Activated T-cell treated with anti-CD3 and anti-CD28 coated beads, Interleukin-2, amount 50 U/mL, for 24 hours (primary cell): ENCODE measurements at regions not wholly inside any gene's neighbourhood (a gene's known extent, or its start where the extent isn't known, plus 50 kb on each side); places are given as distances from the start of the nearest gene placed in this dataset.
"Not testable (repeated sequence)": the region's sequence is repeated elsewhere in the genome, so short reads cannot be mapped to it uniquely, and the experiment has no call there.

ENCODE experiments used
- DNase-seq: peaks from one replicate; pipeline ENCODE4 v3.0.0-alpha.2; 2020
- H3K27ac Mint-ChIP-seq: 2 replicates; pipeline ENCODE4 v1.8.0; 2020; ENCODE audit warnings: mild to moderate bottlenecking, mixed read lengths
- H3K27me3 Mint-ChIP-seq: 2 replicates; pipeline ENCODE4 v1.8.0; 2020; ENCODE audit warnings: mixed read lengths
- H3K36me3 Mint-ChIP-seq: 2 replicates; pipeline ENCODE4 v1.8.0; 2020; ENCODE audit warnings: low read depth, mixed read lengths
- H3K4me1 Mint-ChIP-seq: 2 replicates; pipeline ENCODE4 v1.8.0; 2020; ENCODE audit warnings: low read depth, mixed read lengths
- H3K4me3 Mint-ChIP-seq: 2 replicates; pipeline ENCODE4 v1.8.0; 2020; ENCODE audit warnings: mild to moderate bottlenecking, moderate library complexity, mixed read lengths
- H3K9me3 Mint-ChIP-seq: 2 replicates; pipeline ENCODE4 v1.8.0; 2020; ENCODE audit warnings: mixed read lengths

DNA sequence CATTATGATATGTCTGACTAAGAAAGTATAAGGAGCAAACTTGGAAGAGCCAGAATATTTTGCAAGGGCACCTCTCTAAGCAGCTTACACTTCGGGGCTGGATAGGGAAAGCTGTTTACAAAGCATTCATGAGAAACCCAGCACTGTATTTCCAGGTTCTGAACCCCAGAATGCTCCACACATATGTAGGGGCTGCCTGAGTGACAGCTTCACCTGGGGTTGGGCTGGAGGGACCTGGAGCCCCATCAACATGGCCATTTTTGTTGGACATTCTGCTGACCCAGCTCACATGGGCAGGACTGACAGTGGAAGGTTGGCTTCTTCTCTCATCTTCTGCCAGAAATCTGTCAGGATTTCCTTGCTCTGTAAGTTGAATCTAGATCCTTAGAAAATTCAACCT lies 197.1 kb upstream of the SSTR4 start:
- no peak for DNase-seq
- no peak overlapping the region for H3K27ac Mint-ChIP-seq
- H3K4me3 Mint-ChIP-seq = no peak overlapping the region
- no peaks in the 10 kb centered on the region for H3K9me3 Mint-ChIP-seq
- H3K27me3 Mint-ChIP-seq = no peaks in the 10 kb centered on the region
- H3K4me1 Mint-ChIP-seq = no peaks in the 10 kb centered on the region
- H3K36me3 Mint-ChIP-seq = no peaks in the 10 kb centered on the region

DNA sequence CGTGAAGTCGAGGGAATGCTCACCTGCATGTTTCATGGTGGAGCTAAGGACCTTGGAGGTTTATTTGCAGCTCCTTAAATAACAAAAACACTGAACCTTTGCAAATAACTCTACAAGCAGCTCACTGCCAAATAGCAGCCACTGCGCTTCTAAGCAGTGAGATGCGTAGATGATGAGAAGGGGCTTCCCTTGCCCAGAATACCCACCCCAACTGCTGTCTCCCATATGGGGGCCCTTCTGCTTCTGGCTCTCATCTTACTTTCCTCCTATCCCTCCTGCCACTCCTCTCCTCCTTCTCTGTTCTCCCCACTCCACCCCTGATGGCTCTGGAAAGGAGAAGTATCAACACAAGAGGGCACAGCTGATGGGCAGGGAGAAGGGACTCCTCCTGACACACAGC lies 193.3 kb upstream of the SSTR4 start:
- DNase-seq = no peak
- Mint-ChIP-seq H3K36me3 (no peaks in the 10 kb centered on the region), H3K4me3 (no peak overlapping the region), H3K27me3 (no peaks in the 10 kb centered on the region), H3K4me1 (no peaks in the 10 kb centered on the region), H3K9me3 (peaks cover 2% of the 10 kb centered on the region), H3K27ac (no peak overlapping the region)

DNA sequence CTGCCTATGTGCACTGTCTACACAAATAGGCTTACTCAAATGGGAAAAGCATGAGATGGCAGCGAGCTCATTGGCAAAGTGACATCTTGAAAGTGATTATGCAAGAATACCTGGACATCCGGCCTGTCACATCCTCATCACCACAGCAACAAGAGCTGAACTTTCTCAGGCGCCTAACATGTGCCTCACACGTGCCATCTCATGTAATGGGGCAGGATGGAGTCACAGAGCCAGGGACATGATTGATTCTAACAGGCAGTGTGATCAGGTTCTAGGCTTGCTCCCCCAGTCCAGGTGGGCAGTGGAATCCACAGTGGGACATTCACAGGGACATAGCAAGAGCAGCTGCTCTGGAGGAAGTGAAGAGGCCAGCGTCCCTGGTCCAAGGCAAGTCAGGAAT lies 192.3 kb upstream of the SSTR4 start:
- no peaks in the 10 kb centered on the region for H3K27me3 Mint-ChIP-seq
- DNase-seq = no peak
- no peak overlapping the region for H3K27ac Mint-ChIP-seq
- peaks cover 2% of the 10 kb centered on the region for H3K9me3 Mint-ChIP-seq
- no peaks in the 10 kb centered on the region for H3K4me1 Mint-ChIP-seq
- H3K4me3 Mint-ChIP-seq = no peak overlapping the region
- H3K36me3 Mint-ChIP-seq = no peaks in the 10 kb centered on the region

DNA sequence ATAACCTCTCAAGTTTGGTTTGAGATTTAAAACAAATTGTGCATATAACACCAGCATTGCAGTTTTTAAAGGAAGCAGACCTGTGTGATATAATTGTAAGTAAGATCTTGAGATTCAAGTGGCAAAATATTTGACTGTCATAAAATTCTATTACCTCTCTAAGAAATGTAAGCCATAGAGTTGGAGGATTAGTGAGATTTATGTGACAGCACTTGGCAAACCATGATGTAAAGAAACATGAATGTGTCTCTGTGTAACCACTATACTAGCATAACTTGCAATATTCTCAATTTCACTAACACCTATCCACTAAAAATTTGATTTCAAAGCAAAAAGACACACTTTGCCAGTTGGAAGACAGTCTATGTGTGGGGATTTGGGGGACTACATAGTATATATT lies 190.2 kb upstream of the SSTR4 start:
- Mint-ChIP-seq H3K27me3 (no peaks in the 10 kb centered on the region), H3K9me3 (peaks cover 6% of the 10 kb centered on the region), H3K4me3 (no peak overlapping the region), H3K4me1 (no peaks in the 10 kb centered on the region), H3K36me3 (no peaks in the 10 kb centered on the region), H3K27ac (no peak overlapping the region)
- DNase-seq = no peak

DNA sequence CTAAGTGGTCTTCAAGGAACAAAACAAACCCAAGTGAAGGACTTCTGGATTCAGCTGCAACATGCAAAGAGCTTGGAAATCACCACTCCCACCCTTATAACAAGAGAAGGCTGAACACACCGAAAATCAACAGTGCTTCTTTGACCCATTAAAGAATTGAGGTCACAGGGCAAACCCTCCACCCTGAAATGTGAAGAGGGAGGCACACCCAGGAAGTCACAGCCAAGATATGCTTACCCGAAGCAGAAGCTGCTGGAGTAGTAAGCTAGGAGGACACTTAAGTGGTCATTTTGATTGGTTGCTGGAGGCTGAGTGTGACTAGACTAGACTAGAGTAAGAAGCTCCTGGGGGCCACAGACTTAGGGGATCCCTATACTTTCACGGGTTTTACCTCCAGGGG lies 188.2 kb upstream of the SSTR4 start:
- Mint-ChIP-seq H3K36me3 (no peaks in the 10 kb centered on the region), H3K27me3 (no peaks in the 10 kb centered on the region), H3K9me3 (peaks cover 10% of the 10 kb centered on the region), H3K27ac (no peak overlapping the region), H3K4me3 (no peak overlapping the region), H3K4me1 (no peaks in the 10 kb centered on the region)
- no peak for DNase-seq

DNA sequence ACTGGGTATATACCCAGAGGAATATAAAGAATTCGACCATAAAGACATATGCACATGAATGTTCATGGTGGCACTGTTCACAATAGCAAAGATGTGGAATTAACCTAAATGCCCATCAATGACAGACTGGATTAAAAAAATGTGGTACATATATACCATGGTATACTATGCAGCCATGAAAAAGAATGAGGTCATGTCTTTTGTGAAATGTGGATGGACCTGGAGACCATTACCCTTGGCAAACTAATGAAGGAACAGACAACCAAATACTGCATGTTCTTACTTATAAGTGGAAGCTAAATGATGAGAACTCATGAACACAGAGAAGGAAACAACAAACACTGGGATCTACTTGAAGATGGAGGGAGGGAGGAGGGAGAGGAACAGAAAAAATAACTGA lies 186.7 kb upstream of the SSTR4 start:
- H3K27me3 Mint-ChIP-seq = no peaks in the 10 kb centered on the region
- H3K36me3 Mint-ChIP-seq = no peaks in the 10 kb centered on the region
- no peak overlapping the region for H3K4me3 Mint-ChIP-seq

DNA sequence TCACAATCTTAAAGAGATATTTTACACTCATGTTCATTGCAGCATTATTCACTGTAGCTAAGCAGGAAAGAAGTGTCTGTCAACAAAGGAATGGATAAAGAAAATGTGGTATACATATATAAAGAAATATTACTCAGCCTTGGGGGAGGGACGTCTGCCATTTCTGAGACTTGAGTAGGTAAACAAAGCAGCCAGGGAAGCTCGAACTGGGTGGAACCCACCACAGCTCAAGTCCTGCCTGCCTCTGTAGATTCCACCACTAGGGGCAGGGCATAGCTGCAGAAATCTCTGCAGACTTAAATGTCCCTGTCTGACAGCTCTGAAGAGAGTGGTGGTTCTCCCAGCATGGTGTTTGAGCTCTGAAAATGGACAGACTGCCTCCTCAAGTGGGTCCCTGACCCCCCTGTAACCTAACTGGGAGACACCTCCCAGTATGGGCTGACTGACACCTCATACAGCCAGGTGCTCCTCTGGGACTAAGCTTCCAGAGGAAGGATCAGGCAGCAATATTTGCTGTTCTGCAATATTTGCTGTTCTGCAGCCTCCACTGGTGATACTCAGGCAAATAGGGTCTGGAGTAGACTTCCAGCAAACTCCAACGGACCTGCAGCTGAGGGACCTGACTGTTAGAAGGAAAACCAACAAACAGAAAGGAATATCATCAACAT lies 183.3 kb upstream of the SSTR4 start:
- H3K27me3 Mint-ChIP-seq, DNase-seq, H3K4me3 Mint-ChIP-seq, H3K36me3 Mint-ChIP-seq, H3K27ac Mint-ChIP-seq, H3K4me1 Mint-ChIP-seq: not testable (repeated sequence)
- peaks cover 18% of the 10 kb centered on the region for H3K9me3 Mint-ChIP-seq

More for the DNA sequence above, 186.7 kb upstream of the SSTR4 start:
- no peaks in the 10 kb centered on the region for H3K4me1 Mint-ChIP-seq
- H3K27ac Mint-ChIP-seq = no peak overlapping the region
- peaks cover 15% of the 10 kb centered on the region for H3K9me3 Mint-ChIP-seq
- DNase-seq = no peak

DNA sequence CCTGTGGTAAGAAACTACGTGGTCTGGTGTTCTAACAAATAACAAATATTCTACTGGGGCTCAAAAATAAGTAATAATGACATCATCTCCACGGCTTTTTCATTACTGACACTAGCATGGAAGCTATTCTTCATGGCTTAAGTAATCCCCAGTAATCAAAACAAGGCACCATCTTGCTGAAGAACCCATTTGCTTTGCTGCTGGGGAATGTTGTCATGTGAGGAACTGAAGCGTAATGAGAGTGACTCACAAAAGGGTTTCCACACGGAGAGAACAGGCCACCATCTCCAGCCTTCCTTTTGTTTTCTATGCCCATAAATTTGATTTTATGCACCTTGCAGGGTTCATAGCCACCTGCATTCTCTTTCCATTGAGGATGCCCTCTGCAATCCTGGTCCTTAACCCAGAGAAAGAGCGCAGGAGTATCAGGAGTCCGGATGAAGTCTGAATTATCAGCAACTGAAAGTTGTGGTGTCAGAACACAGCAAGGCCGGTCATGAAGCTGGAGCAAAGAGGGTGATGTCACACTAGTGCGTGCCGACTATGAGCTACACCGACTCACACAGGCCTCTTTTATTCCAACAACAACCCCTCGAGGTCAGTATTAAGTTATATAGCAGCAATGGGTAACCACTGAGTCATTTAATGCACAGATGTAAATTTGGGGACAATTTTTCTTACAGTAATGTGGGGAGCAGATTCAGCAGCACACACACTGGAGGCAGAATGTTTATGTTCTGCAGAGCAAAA lies 173.7 kb upstream of the SSTR4 start:
- H3K36me3 Mint-ChIP-seq = no peaks in the 10 kb centered on the region
- DNase-seq = no peak
- H3K27ac Mint-ChIP-seq = no peak overlapping the region
- no peaks in the 10 kb centered on the region for H3K4me1 Mint-ChIP-seq
- H3K9me3 Mint-ChIP-seq = peaks cover 5% of the 10 kb centered on the region
- no peaks in the 10 kb centered on the region for H3K27me3 Mint-ChIP-seq
- no peak overlapping the region for H3K4me3 Mint-ChIP-seq

DNA sequence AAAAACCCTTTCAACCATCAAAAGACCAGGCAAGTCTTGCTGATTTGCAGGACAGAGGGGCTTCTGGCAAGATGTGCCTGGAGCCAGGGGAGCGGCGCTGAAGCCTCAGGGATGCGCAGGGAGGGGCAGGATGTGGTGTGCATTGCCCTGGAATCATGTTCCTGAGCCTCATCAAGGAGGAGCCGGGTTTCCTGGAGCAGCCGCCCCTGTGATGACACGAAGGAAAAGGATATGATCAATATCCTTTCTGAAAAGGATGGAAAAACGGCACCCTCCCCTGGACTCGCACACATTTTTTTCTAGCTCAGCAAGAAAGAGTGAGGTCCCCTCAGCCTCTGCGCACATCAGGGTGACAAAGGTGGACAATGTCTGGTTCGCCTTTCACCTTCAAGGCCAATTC lies 173.1 kb upstream of the SSTR4 start:
- no peak overlapping the region for H3K4me3 Mint-ChIP-seq
- no peak overlapping the region for H3K27ac Mint-ChIP-seq
- H3K27me3 Mint-ChIP-seq = no peaks in the 10 kb centered on the region
- H3K9me3 Mint-ChIP-seq = peaks cover 5% of the 10 kb centered on the region
- H3K4me1 Mint-ChIP-seq = no peaks in the 10 kb centered on the region
- no peaks in the 10 kb centered on the region for H3K36me3 Mint-ChIP-seq
- DNase-seq = no peak

DNA sequence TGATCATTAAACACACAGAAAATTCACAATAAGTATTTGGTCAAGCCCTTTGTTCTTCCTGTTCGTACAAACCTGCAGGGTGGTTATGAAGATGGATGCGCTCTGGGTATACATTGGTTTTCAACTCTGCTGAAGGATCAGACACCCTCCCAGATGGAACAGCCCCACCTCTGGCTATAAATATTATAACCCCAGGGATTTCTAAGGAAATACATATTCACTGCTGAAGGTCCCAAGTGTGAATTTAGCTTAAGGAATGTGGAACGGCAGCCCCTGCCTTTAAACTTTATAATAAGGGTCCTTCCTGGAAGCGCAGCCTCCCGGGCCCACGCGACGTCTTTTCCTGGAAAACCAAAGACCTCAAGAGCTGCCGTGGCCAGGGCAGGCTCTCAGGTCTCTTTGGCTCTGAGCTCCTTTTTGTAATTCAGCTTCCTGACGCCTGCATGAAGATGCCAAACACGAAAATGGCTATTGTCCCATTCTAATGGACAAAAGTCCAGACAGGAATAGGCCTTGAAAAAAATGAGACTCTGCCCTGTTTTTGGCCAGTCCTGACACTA lies 172.4 kb upstream of the SSTR4 start:
- Mint-ChIP-seq H3K4me3 (no peak overlapping the region), H3K27ac (no peak overlapping the region), H3K9me3 (peaks cover 5% of the 10 kb centered on the region), H3K36me3 (no peaks in the 10 kb centered on the region), H3K27me3 (no peaks in the 10 kb centered on the region), H3K4me1 (no peaks in the 10 kb centered on the region)
- no peak for DNase-seq

DNA sequence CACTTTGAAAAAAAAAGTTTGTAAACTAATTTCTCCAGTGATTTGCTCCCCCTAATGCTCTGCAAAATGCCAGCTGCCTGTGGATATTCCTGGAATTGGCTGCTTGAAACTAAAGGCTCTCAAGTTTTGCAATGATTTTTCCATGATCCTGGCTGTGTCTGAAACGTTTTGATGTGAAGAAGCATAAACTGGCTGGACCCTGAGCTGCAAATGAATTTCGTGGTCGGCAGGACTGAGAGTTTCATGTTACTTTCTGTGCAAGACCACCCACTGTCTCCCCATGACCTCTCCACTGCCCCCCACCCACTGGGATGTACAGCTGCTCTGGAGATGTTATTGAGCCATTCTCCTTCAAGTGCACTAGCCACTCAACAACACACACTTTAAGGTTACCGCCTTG lies 171.3 kb upstream of the SSTR4 start:
- no peak for DNase-seq
- Mint-ChIP-seq H3K9me3 (peaks cover 2% of the 10 kb centered on the region), H3K4me1 (no peaks in the 10 kb centered on the region), H3K4me3 (no peak overlapping the region), H3K36me3 (no peaks in the 10 kb centered on the region), H3K27me3 (no peaks in the 10 kb centered on the region), H3K27ac (no peak overlapping the region)

DNA sequence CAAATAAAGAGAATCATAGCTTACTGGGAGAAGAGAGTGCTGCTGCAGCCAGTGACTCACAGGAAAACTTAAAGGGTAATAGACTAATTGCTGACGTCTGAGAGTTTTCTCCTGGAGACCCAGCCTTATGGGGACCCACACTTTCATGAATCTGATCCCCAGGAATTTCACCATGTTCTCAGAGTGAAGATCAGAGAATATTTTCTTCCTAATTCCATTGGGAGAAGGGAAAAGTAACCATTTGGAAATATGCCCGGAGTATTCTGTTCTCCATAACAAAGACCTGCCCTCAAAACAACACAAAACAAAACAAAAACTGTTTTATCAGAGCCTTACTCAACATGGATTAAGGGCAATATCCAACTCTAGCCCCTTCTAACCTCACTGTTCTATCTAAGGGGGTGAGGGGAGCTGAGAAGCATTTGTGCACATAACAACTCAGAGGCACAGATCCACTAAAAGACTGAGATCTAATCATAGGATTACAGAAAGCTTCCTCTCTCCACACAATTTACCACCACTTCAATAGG lies 168.2 kb upstream of the SSTR4 start:
- DNase-seq = no peak
- H3K4me3 Mint-ChIP-seq = no peak overlapping the region

DNA sequence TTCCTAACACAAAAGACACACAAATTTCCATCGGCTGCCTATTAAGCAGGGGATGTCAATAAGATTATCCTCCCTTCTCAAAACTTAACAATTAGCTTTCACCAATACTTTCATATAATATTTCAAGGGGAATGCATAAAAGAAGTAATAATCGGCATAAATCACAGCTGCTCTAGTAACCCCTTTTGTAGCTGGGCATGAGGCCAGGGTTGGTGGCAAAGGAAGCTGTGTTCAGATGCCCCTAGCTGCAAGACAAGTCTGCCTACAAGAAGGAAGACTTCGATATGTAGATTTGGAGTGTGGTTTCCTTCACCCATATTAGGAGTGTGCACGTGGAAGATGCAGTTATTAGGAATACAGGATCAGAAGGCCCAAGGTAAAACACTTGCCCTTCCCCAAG lies 156.9 kb upstream of the SSTR4 start:
- no peaks in the 10 kb centered on the region for H3K4me1 Mint-ChIP-seq
- H3K9me3 Mint-ChIP-seq = no peaks in the 10 kb centered on the region
- H3K36me3 Mint-ChIP-seq = no peaks in the 10 kb centered on the region
- no peak overlapping the region for H3K27ac Mint-ChIP-seq
- H3K4me3 Mint-ChIP-seq = no peak overlapping the region
- no peak for DNase-seq
- H3K27me3 Mint-ChIP-seq = peaks cover 5% of the 10 kb centered on the region

More for the DNA sequence above, 168.2 kb upstream of the SSTR4 start:
- Mint-ChIP-seq H3K27me3 (no peaks in the 10 kb centered on the region), H3K27ac (no peak overlapping the region), H3K36me3 (no peaks in the 10 kb centered on the region), H3K9me3 (no peaks in the 10 kb centered on the region), H3K4me1 (no peaks in the 10 kb centered on the region)

DNA sequence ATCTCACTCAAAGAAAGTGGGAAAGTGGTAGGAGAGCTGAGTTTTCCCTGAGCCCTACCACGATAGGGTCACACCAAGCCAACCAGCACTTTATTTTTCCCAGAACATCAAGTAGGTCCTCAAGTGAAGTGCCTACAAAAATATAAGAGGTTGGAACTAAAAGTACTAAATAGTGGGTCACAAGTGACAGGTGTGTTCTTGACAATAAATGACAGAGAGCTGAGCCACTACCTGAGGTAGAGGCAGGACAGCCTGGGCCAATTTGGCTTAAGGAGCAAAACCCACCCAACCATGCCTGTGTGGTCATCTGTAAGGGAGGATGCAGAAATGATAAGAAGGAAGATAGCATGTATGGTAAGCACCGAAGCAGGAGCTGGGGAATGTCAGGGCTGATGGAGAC lies 154.8 kb upstream of the SSTR4 start:
- no peak for DNase-seq
- peaks cover 5% of the 10 kb centered on the region for H3K27me3 Mint-ChIP-seq
- no peaks in the 10 kb centered on the region for H3K9me3 Mint-ChIP-seq
- H3K27ac Mint-ChIP-seq = no peak overlapping the region
- no peaks in the 10 kb centered on the region for H3K36me3 Mint-ChIP-seq
- H3K4me3 Mint-ChIP-seq = no peak overlapping the region
- H3K4me1 Mint-ChIP-seq = no peaks in the 10 kb centered on the region

DNA sequence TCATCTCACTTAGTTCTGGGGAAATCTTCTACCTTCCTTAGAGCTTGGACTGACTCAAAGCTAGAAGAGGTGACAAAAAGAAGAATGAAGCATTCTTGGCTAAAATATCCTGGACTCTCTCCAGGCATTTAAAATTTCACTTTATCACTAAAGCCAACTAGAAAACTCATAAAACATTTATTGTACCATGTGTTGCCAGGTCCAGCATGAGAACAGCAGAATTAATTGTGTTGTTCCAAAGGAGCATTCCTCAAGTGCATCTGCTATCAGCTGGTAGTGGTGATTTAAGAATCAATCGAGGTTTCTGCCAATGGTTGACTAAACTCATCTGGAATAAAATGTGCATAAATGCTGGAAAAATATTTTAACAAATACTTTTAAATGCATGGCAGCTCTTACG lies 147.3 kb upstream of the SSTR4 start:
- H3K9me3 Mint-ChIP-seq = peaks cover 8% of the 10 kb centered on the region
- no peak overlapping the region for H3K27ac Mint-ChIP-seq
- H3K4me1 Mint-ChIP-seq = no peaks in the 10 kb centered on the region
- no peaks in the 10 kb centered on the region for H3K36me3 Mint-ChIP-seq
- no peak overlapping the region for H3K4me3 Mint-ChIP-seq
- no peak for DNase-seq
- peaks cover 4% of the 10 kb centered on the region for H3K27me3 Mint-ChIP-seq
